ENCODE measurements at regions not wholly inside any gene's neighbourhood (a gene's known extent, or its start where the extent isn't known, plus 50 kb on each side); places are given as distances from the start of the nearest gene placed in this dataset.

DNA sequence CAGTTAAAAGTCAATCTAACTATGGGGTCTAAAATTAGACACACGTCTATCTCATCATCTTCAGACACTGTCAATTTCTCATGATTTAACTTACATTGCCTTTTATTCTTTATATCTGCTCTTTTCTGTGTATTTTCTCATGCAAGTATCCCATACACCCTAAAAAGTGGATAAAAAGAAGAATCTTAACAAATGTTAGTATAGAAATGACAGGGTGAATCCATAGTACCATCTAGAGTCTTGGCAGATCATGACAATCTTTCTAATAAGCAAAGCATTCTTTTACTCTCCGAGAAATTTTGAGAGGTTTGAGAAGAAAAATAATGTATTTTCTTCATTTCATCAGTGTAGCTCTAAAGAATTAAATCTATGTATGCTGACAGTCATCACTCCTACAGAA lies 382.7 kb downstream of the C6orf118 start:
- TF ChIP-seq CTCF (IDR thresholded peaks at IDR 0.05 in 4 of 5, conservative IDR thresholded peaks at IDR 0.05 in 1 of 5) = no peak
- no peak for TF ChIP-seq POLR2A (IDR thresholded peaks at IDR 0.05)
- Histone ChIP-seq H3K4me3 (no peak overlapping the region), H3K36me3 (no peaks in the 10 kb centered on the region), H3K4me1 (peaks cover 8 to 21% of the 10 kb centered on the region in 2 donors), H3K27ac (no peak overlapping the region), H3K27me3 (no peaks in the 10 kb centered on the region), H3K9me3 (no peaks in the 10 kb centered on the region)
- intact Hi-C loops (cut with DNase I; ENCODE audit: low total_unique reads) (loop anchor here (2.0 to 10.0 kb wide), 3 partner anchors 306 to 1748 kb away; partner anchors contain the start of gene QKI), in situ Hi-C loops (cut with MboI; ENCODE audit: low sequenced_read_pairs in 4 of 4) (loop anchor here in 1 of 4 donors (25.0 kb wide), 1 partner anchor 1764 kb away; no protein-coding TSS in a partner anchor)
- no peak for DNase-seq
- no peak for ATAC-seq

GRCh38 chr6:164925681-164926530 lies 383.5 kb downstream of the C6orf118 start:
- Histone ChIP-seq H3K27me3 (no peaks in the 10 kb centered on the region), H3K4me1 (peaks cover 8 to 21% of the 10 kb centered on the region in 2 donors), H3K36me3 (no peaks in the 10 kb centered on the region), H3K9me3 (no peaks in the 10 kb centered on the region), H3K27ac (no peak overlapping the region), H3K4me3 (no peak overlapping the region)
- TF ChIP-seq POLR2A (IDR thresholded peaks at IDR 0.05) (no peak), CTCF (IDR thresholded peaks at IDR 0.05 in 4 of 5, conservative IDR thresholded peaks at IDR 0.05 in 1 of 5) (no peak)
- no peak for DNase-seq
- in situ Hi-C loops (cut with MboI; ENCODE audit: low sequenced_read_pairs in 4 of 4) = loop anchor here in 1 of 4 donors (25.0 kb wide), 1 partner anchor 1764 kb away; no protein-coding TSS in a partner anchor
- intact Hi-C loops (cut with DNase I; ENCODE audit: low total_unique reads) = loop anchor here (2.0 to 10.0 kb wide), 3 partner anchors 306 to 1747 kb away; partner anchors contain the start of gene QKI
- ATAC-seq = no peak

GRCh38 chr6:164924674-164925073 lies 384.7 kb downstream of the C6orf118 start:
- in situ Hi-C loops (cut with MboI; ENCODE audit: low sequenced_read_pairs in 4 of 4) = loop anchor here in 3 of 4 donors (25.0 kb wide), 2 partner anchors 937 to 1762 kb away; no protein-coding TSS in a partner anchor
- H3K27me3 ChIP-seq = no peaks in the 10 kb centered on the region
- TF ChIP-seq POLR2A (IDR thresholded peaks at IDR 0.05) = no peak
- no peaks in the 10 kb centered on the region for H3K9me3 ChIP-seq
- H3K36me3 ChIP-seq = no peaks in the 10 kb centered on the region
- no peak overlapping the region for H3K27ac ChIP-seq
- no peak overlapping the region for H3K4me3 ChIP-seq
- DNase-seq = no peak
- H3K4me1 ChIP-seq = peaks cover 8 to 21% of the 10 kb centered on the region in 2 donors
- intact Hi-C loops (cut with DNase I; ENCODE audit: low total_unique reads) = loop anchor here (5.0 to 10.0 kb wide), 2 partner anchors 308 to 1510 kb away; partner anchors contain the start of gene QKI
- ATAC-seq = no peak

DNA sequence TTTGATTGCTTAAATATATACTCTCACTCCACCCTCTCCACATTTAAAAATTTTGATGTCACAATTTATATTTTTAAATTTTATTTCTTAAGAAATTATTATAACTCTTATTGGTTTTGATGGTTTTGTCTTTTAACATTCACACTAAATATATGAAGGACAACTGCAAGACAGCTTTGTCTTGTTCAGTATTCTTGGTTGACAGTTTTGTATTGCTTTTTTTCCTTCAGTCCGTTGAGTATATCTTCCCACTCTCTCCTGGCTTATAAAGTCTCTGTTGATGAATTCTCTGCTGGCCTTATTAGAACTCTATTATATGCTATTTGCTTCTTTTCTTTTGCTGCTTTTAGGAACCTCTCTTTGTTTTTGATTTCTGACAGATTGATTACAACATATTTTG lies 392.2 kb downstream of the C6orf118 start:
- intact Hi-C loops (cut with DNase I; ENCODE audit: low total_unique reads) = no loop called here
- H3K27me3 ChIP-seq = no peaks in the 10 kb centered on the region
- ATAC-seq (no peak), DNase-seq (no peak)
- peaks cover 5% of the 10 kb centered on the region in 2 donors for H3K4me1 ChIP-seq
- H3K4me3 ChIP-seq = no peak overlapping the region
- in situ Hi-C loops (cut with MboI; ENCODE audit: low sequenced_read_pairs in 4 of 4) = loop anchor here in 2 of 4 donors (25.0 kb wide), 2 partner anchors 930 to 1755 kb away; no protein-coding TSS in a partner anchor
- no peaks in the 10 kb centered on the region for H3K9me3 ChIP-seq
- no peak overlapping the region for H3K27ac ChIP-seq
- H3K36me3 ChIP-seq = no peaks in the 10 kb centered on the region
- TF ChIP-seq POLR2A (IDR thresholded peaks at IDR 0.05) (no peak), CTCF (IDR thresholded peaks at IDR 0.05 in 4 of 5, conservative IDR thresholded peaks at IDR 0.05 in 1 of 5) (no peak)

DNA sequence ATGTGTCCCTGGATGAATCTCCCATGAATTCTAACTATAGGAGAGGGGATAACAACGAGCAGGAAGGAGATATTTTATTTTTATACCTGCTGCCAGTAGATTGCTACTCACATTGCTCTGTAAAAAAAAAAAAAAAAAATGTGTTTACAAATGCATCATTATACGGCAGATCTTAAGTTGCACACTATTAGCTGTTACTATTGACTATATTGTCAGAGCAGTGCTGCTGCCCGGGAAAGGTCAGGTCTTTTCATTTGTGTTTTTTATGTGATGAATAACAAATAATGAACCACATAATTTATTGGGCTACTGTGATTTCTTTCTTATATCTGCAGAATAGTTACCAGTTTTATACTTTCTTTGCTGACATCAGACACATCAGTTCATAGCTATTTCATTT lies 393.3 kb downstream of the C6orf118 start:
- Histone ChIP-seq H3K27me3 (no peaks in the 10 kb centered on the region), H3K4me3 (no peak overlapping the region), H3K36me3 (no peaks in the 10 kb centered on the region), H3K4me1 (peaks cover 15 to 16% of the 10 kb centered on the region in 2 donors), H3K9me3 (no peaks in the 10 kb centered on the region), H3K27ac (no peak overlapping the region)
- DNase-seq (no peak), ATAC-seq (no peak)
- TF ChIP-seq CTCF (IDR thresholded peaks at IDR 0.05 in 4 of 5, conservative IDR thresholded peaks at IDR 0.05 in 1 of 5) (no peak), POLR2A (IDR thresholded peaks at IDR 0.05) (no peak)
- in situ Hi-C loops (cut with MboI; ENCODE audit: low sequenced_read_pairs in 4 of 4) (loop anchor here in 2 of 4 donors (25.0 kb wide), 2 partner anchors 929 to 1754 kb away; no protein-coding TSS in a partner anchor), intact Hi-C loops (cut with DNase I; ENCODE audit: low total_unique reads) (no loop called here)

Measured in gastrocnemius medialis (tissue), 4 donors.